H9 (cell line): ENCODE measurements at regions not wholly inside any gene's neighbourhood (a gene's known extent, or its start where the extent isn't known, plus 50 kb on each side); places are given as distances from the start of the nearest gene placed in this dataset.

Source experiments
- DNase-seq: peaks from one replicate; pipeline ENCODE4 v3.0.0-alpha.2; 2017
- H2AFZ ChIP-seq: one replicate; pipeline ENCODE4 v1.6.1; 2013; ENCODE audit warnings: mild to moderate bottlenecking, low read length, control low read depth, moderate library complexity
- H2AK5ac ChIP-seq: 2 replicates; pipeline ENCODE4 v1.6.1; 2013; ENCODE audit warnings: low read length, control low read depth, mixed read lengths; ENCODE audit not compliant: insufficient read length
- H2BK120ac ChIP-seq: one replicate; pipeline ENCODE4 v1.6.1; 2013; ENCODE audit warnings: low read depth, mild to moderate bottlenecking, low read length, control low read depth, inconsistent platforms; ENCODE audit not compliant: poor library complexity, severe bottlenecking
- H2BK12ac ChIP-seq: 2 replicates; pipeline ENCODE4 v1.6.1; 2013; ENCODE audit warnings: low read length, control low read depth, mixed read lengths, low read depth; ENCODE audit not compliant: insufficient read length
- H2BK15ac ChIP-seq: 2 replicates; pipeline ENCODE4 v1.6.1; 2013; ENCODE audit warnings: low read depth, low read length, control low read depth
- H2BK20ac ChIP-seq: one replicate; pipeline ENCODE4 v1.6.1; 2013; ENCODE audit warnings: low read depth, mild to moderate bottlenecking, low read length, control low read depth, inconsistent platforms; ENCODE audit not compliant: poor library complexity, severe bottlenecking
- H2BK5ac ChIP-seq: 2 replicates; pipeline ENCODE4 v1.6.1; 2013; ENCODE audit warnings: low read length, control low read depth, mixed read lengths; ENCODE audit not compliant: insufficient read length
- H3K14ac ChIP-seq: 2 replicates; pipeline ENCODE4 v1.6.1; 2013; ENCODE audit warnings: low read length, control low read depth; ENCODE audit not compliant: insufficient read depth
- H3K18ac ChIP-seq: 2 replicates; pipeline ENCODE4 v1.6.1; 2013; ENCODE audit warnings: low read depth, mild to moderate bottlenecking, mixed read lengths, low read length, control low read depth; ENCODE audit not compliant: insufficient read length
- H3K23ac ChIP-seq: 2 replicates; pipeline ENCODE4 v1.6.1; 2013; ENCODE audit warnings: low read length, control low read depth, mixed read lengths, low read depth; ENCODE audit not compliant: insufficient read length
- H3K23me2 ChIP-seq: 2 replicates; pipeline ENCODE4 v1.6.1; 2013; ENCODE audit warnings: low read depth, mild to moderate bottlenecking, mixed read lengths, low read length, control low read depth; ENCODE audit not compliant: insufficient read length, poor library complexity, severe bottlenecking
- H3K27ac ChIP-seq: 2 replicates; pipeline ENCODE4 v1.5.1; 2013; ENCODE audit warnings: low read length, control low read depth, mixed read lengths, low read depth; ENCODE audit not compliant: insufficient read length
- H3K27me3 ChIP-seq: 2 replicates; pipeline ENCODE4 v1.6.1; 2013; ENCODE audit warnings: low read length, control low read depth, inconsistent platforms; ENCODE audit not compliant: insufficient read depth
- H3K4ac ChIP-seq: 2 replicates; pipeline ENCODE4 v1.6.1; 2013; ENCODE audit warnings: low read depth, mild to moderate bottlenecking, control low read depth, inconsistent platforms, low read length, moderate library complexity
- H3K4me1 ChIP-seq: 2 replicates; pipeline ENCODE4 v1.6.1; 2013; ENCODE audit warnings: low read length, control low read depth, inconsistent platforms; ENCODE audit not compliant: insufficient read depth
- H3K4me2 ChIP-seq: 2 replicates; pipeline ENCODE4 v1.6.1; 2013; ENCODE audit warnings: low read length, control low read depth, mixed read lengths; ENCODE audit not compliant: insufficient read length, insufficient read depth
- H3K56ac ChIP-seq: 2 replicates; pipeline ENCODE4 v1.6.1; 2013; ENCODE audit warnings: low read depth, mild to moderate bottlenecking, mixed read lengths, low read length, control low read depth; ENCODE audit not compliant: insufficient read length
- H3K79me1 ChIP-seq: 2 replicates; pipeline ENCODE4 v1.6.1; 2013; ENCODE audit warnings: low read depth, mild to moderate bottlenecking, moderate library complexity, low read length, control low read depth, inconsistent platforms; ENCODE audit not compliant: insufficient read depth, poor library complexity, severe bottlenecking
- H3K79me2 ChIP-seq: 2 replicates; pipeline ENCODE4 v1.6.1; 2013; ENCODE audit warnings: low read length, control low read depth, inconsistent platforms; ENCODE audit not compliant: insufficient read depth
- H3K9ac ChIP-seq: 2 replicates; pipeline ENCODE4 v1.6.1; 2013; ENCODE audit warnings: low read length, control low read depth, mixed read lengths; ENCODE audit not compliant: insufficient read length; ENCODE audit errors: extremely low read depth
- H3K9me3 ChIP-seq: one replicate; pipeline ENCODE4 v1.6.1; 2013; ENCODE audit warnings: low read depth, low read length, inconsistent platforms; ENCODE audit not compliant: control insufficient read depth
- H3T11ph ChIP-seq: one replicate; pipeline ENCODE4 v1.6.1; 2013; ENCODE audit warnings: mild to moderate bottlenecking, low read length, control low read depth, inconsistent platforms
- H4K20me1 ChIP-seq: one replicate; pipeline ENCODE4 v1.6.1; 2013; ENCODE audit not compliant: control insufficient read depth, insufficient read length, insufficient read depth
- H4K5ac ChIP-seq: 2 replicates; pipeline ENCODE4 v1.6.1; 2013; ENCODE audit warnings: low read depth, mild to moderate bottlenecking, mixed read lengths, low read length, control low read depth; ENCODE audit not compliant: insufficient read length
- H4K8ac ChIP-seq: replicated peaks from 2 replicates; pipeline ENCODE4 v1.6.1; 2013; ENCODE audit warnings: low read length, control low read depth, mixed read lengths, low read depth; ENCODE audit not compliant: insufficient read length
- H4K91ac ChIP-seq: 2 replicates; pipeline ENCODE4 v1.6.1; 2013; ENCODE audit warnings: low read depth, mild to moderate bottlenecking, moderate library complexity, mixed read lengths, low read length, control low read depth; ENCODE audit not compliant: insufficient read length
- H3K27ac Mint-ChIP-seq, 3 experiments: 2 replicates in 2 of 3; 3 replicates in 1 of 3; pipeline ENCODE4 v1.8.0; 2020 to 2021; ENCODE audit warnings: mixed read lengths in 3 of 3, mild to moderate bottlenecking in 1 of 3, moderate library complexity in 1 of 3
- H3K27me3 Mint-ChIP-seq: 2 replicates; pipeline ENCODE4 v1.8.0; 2021; ENCODE audit warnings: low read depth, mild to moderate bottlenecking, moderate library complexity, mixed read lengths
- H3K36me3 Mint-ChIP-seq, 3 experiments: 2 replicates in 2 of 3; 3 replicates in 1 of 3; pipeline ENCODE4 v1.8.0; 2020 to 2021; ENCODE audit warnings: low read depth in 3 of 3, mixed read lengths in 3 of 3; ENCODE audit not compliant: insufficient read depth in 1 of 3
- H3K4me1 Mint-ChIP-seq, 2 experiments: 2 replicates each; pipeline ENCODE4 v1.8.0; 2020; ENCODE audit warnings: mixed read lengths in 2 of 2
- H3K4me3 Mint-ChIP-seq, 2 experiments: 2 replicates in 1 of 2; 3 replicates in 1 of 2; pipeline ENCODE4 v1.8.0; 2020 to 2021; ENCODE audit warnings: mild to moderate bottlenecking in 2 of 2, mixed read lengths in 2 of 2, moderate library complexity in 1 of 2
- H3K9me3 Mint-ChIP-seq, 2 experiments: 2 replicates in 1 of 2; 3 replicates in 1 of 2; pipeline ENCODE4 v1.8.0; 2020; ENCODE audit warnings: mild to moderate bottlenecking in 2 of 2, mixed read lengths in 2 of 2, moderate library complexity in 1 of 2
- CTCF ChIP-seq: fragments of 200-600 bp; sonication (generic); conservative IDR thresholded peaks from 3 replicates; pipeline ENCODE4 v1.8.0; 2021; ENCODE audit warnings: antibody characterized with exemption, mild to moderate bottlenecking
- WGBS: extraction: QIAGEN DNeasy Blood & Tissue Kit; methylation state at CpG from one replicate; pipeline ENCODE4 v1.1.7; 2013; ENCODE audit warnings: missing lambda C conversion rate, low lambda C conversion rate, mixed read lengths; ENCODE audit not compliant: insufficient read length; ENCODE audit errors: extremely low coverage; 5-methylcytosine and 5-hydroxymethylcytosine counted together

GRCh38 chr2:41895334-41895664 lies 152.5 kb upstream of the PKDCC start:
- no peak overlapping the region for H2BK120ac ChIP-seq
- no peak overlapping the region for H4K91ac ChIP-seq
- no peak overlapping the region for H3K4ac ChIP-seq
- H2AK5ac ChIP-seq, result no peak overlapping the region
- Mint-ChIP-seq H3K36me3 (no peaks in the 10 kb centered on the region), H3K27me3 (peaks cover 2% of the 10 kb centered on the region; the same call in 1 of the 2 replicates), H3K4me1 (no peaks in the 10 kb centered on the region), H3K27ac (no peak overlapping the region), H3K9me3 (no peaks in the 10 kb centered on the region), H3K4me3 (no peak overlapping the region)
- H3T11ph ChIP-seq, result no peak overlapping the region
- no peak overlapping the region for H3K14ac ChIP-seq
- no peak overlapping the region for H2BK5ac ChIP-seq
- H4K5ac ChIP-seq, result no peak overlapping the region
- H3K4me1 ChIP-seq, result no peaks in the 10 kb centered on the region
- no peaks in the 10 kb centered on the region for H3K27me3 ChIP-seq
- no peak overlapping the region for H2BK12ac ChIP-seq
- H3K56ac ChIP-seq, result no peak overlapping the region
- no peak overlapping the region for H2AFZ ChIP-seq
- no CpG with 5 or more reads among the region's 1 CpG for WGBS
- no peak for DNase-seq
- no peak overlapping the region for H3K18ac ChIP-seq
- H2BK20ac ChIP-seq, result no peak overlapping the region
- H3K79me1 ChIP-seq, result no peaks in the 10 kb centered on the region
- H3K4me2 ChIP-seq, result no peak overlapping the region
- no peak overlapping the region for H4K8ac ChIP-seq
- H3K23ac ChIP-seq, result no peak overlapping the region
- H4K20me1 ChIP-seq, result no peaks in the 10 kb centered on the region
- H3K79me2 ChIP-seq, result no peaks in the 10 kb centered on the region
- no peak overlapping the region for H3K9ac ChIP-seq
- no peak overlapping the region for H3K27ac ChIP-seq
- no peak overlapping the region for H2BK15ac ChIP-seq
- no peaks in the 10 kb centered on the region for H3K23me2 ChIP-seq
- TF ChIP-seq CTCF, result no peak
- H3K9me3 ChIP-seq, result no peaks in the 10 kb centered on the region
